GM23338 (cell line): ENCODE measurements at regions not wholly inside any gene's neighbourhood (a gene's known extent, or its start where the extent isn't known, plus 50 kb on each side); places are given as distances from the start of the nearest gene placed in this dataset.

Experiments
- ATAC-seq: fragments of 200-7000 bp; cut with Tn5 transposase; 3 replicates; pipeline ENCODE4 v1.9.1; 2020
- DNase-seq: peaks from one replicate; pipeline ENCODE4 v3.0.0-alpha.2; 2015; ENCODE audit warnings: low spot score
- H2AFZ ChIP-seq: fragments of 200-600 bp; sonication (generic); 2 replicates; pipeline ENCODE4 v1.8.0; 2016; ENCODE audit warnings: antibody characterized with exemption, mild to moderate bottlenecking, moderate library complexity
- H3F3A ChIP-seq: fragments of 200-600 bp; sonication (generic); replicated peaks from 2 replicates; pipeline ENCODE4 v1.8.0; 2017; ENCODE audit warnings: antibody characterized with exemption, mixed run types, low read depth
- H3K27ac ChIP-seq: fragments of 200-600 bp; sonication (generic); 2 replicates; pipeline ENCODE4 v1.6.1; 2016; ENCODE audit warnings: low read depth
- H3K27me3 ChIP-seq: fragments of 200-600 bp; sonication (generic); 2 replicates; pipeline ENCODE4 v1.8.0; 2016; ENCODE audit warnings: mild to moderate bottlenecking, mixed run types, moderate library complexity; ENCODE audit not compliant: insufficient read depth
- H3K36me3 ChIP-seq: fragments of 200-600 bp; sonication (generic); 2 replicates; pipeline ENCODE4 v1.8.0; 2016; ENCODE audit warnings: mild to moderate bottlenecking; ENCODE audit not compliant: insufficient read depth
- H3K4me1 ChIP-seq: fragments of 200-600 bp; sonication (generic); 2 replicates; pipeline ENCODE4 v1.8.0; 2016; ENCODE audit warnings: mild to moderate bottlenecking, moderate library complexity; ENCODE audit not compliant: insufficient read depth
- H3K4me2 ChIP-seq: fragments of 200-600 bp; sonication (generic); 2 replicates; pipeline ENCODE4 v1.7.1; 2017; ENCODE audit warnings: mixed run types
- H3K4me3 ChIP-seq: fragments of 200-600 bp; sonication (generic); 2 replicates; pipeline ENCODE4 v1.6.1; 2016; ENCODE audit warnings: mixed run types
- H3K79me2 ChIP-seq: fragments of 200-600 bp; sonication (generic); replicated peaks from 2 replicates; pipeline ENCODE4 v1.8.0; 2017; ENCODE audit warnings: mild to moderate bottlenecking; ENCODE audit not compliant: insufficient read depth
- H3K9me2 ChIP-seq: fragments of 200-600 bp; sonication (generic); 2 replicates; pipeline ENCODE4 v1.8.0; 2017; ENCODE audit not compliant: insufficient read depth
- H4K20me1 ChIP-seq: fragments of 200-600 bp; sonication (generic); replicated peaks from 2 replicates; pipeline ENCODE4 v1.8.0; 2017; ENCODE audit warnings: mild to moderate bottlenecking; ENCODE audit not compliant: insufficient read depth
- H3K27ac Mint-ChIP-seq: 2 replicates; pipeline ENCODE4 v1.8.0; 2020; ENCODE audit warnings: inconsistent platforms, mild to moderate bottlenecking, moderate library complexity, mixed read lengths
- H3K27me3 Mint-ChIP-seq: 3 replicates; pipeline ENCODE4 v1.8.0; 2022; ENCODE audit warnings: low read depth, mild to moderate bottlenecking, moderate library complexity, mixed read lengths, inconsistent platforms; ENCODE audit not compliant: insufficient read depth, poor library complexity
- H3K36me3 Mint-ChIP-seq: 3 replicates; pipeline ENCODE4 v1.8.0; 2021; ENCODE audit warnings: low read depth, mild to moderate bottlenecking, inconsistent platforms, moderate library complexity, mixed read lengths
- H3K4me1 Mint-ChIP-seq: 3 replicates; pipeline ENCODE4 v1.8.0; 2020; ENCODE audit warnings: mild to moderate bottlenecking, inconsistent platforms, mixed read lengths
- H3K4me3 Mint-ChIP-seq: 3 replicates; pipeline ENCODE4 v1.8.0; 2021; ENCODE audit warnings: moderate library complexity, mild to moderate bottlenecking, inconsistent platforms, mixed read lengths
- H3K9me3 Mint-ChIP-seq: 3 replicates; pipeline ENCODE4 v1.8.0; 2020; ENCODE audit warnings: moderate library complexity, mild to moderate bottlenecking, inconsistent platforms, mixed read lengths
- CREB1 ChIP-seq: fragments of 250-450 bp; sonication (Bioruptor Pico); IDR thresholded peaks from 2 replicates; pipeline ENCODE4 v1.5.0; 2020; ENCODE audit warnings: low read depth, mild to moderate bottlenecking, moderate library complexity
- EZH2phosphoT487 ChIP-seq: fragments of 200-600 bp; sonication (generic); IDR thresholded peaks from one replicate; pipeline ENCODE4 v1.8.1; 2018; ENCODE audit warnings: antibody characterized with exemption; ENCODE audit not compliant: unreplicated experiment
- JUNB ChIP-seq: IDR thresholded peaks from one replicate; pipeline ENCODE4 v1.6.1; 2016; ENCODE audit warnings: antibody characterized with exemption; ENCODE audit not compliant: unreplicated experiment
- NANOG ChIP-seq: IDR thresholded peaks from 2 replicates; pipeline ENCODE4 v1.6.1; 2016; ENCODE audit warnings: antibody characterized with exemption, borderline replicate concordance
- POLR2AphosphoS5 ChIP-seq: IDR thresholded peaks from 2 replicates; pipeline ENCODE4 v1.6.1; 2016; ENCODE audit warnings: antibody characterized with exemption, low read depth
- STAT1 ChIP-seq: IDR thresholded peaks from one replicate; pipeline ENCODE4 v1.6.1; 2016; ENCODE audit warnings: antibody characterized with exemption; ENCODE audit not compliant: unreplicated experiment
- ZNF114 ChIP-seq: fragments of 250-450 bp; sonication (Bioruptor Pico); IDR thresholded peaks from 2 replicates; pipeline ENCODE4 v1.5.0; 2020; ENCODE audit warnings: mild to moderate bottlenecking, moderate library complexity
- ZNF331 ChIP-seq: fragments of 250-450 bp; sonication (Bioruptor Pico); IDR thresholded peaks from 2 replicates; pipeline ENCODE4 v1.5.0; 2020; ENCODE audit warnings: low read depth, mild to moderate bottlenecking, moderate library complexity
- TF ChIP-seq, protein P1 (sequence below): IDR thresholded peaks from one replicate; pipeline ENCODE4 v1.6.1; 2018; ENCODE audit warnings: antibody characterized with exemption; ENCODE audit not compliant: unreplicated experiment
- TF ChIP-seq, protein P2 (sequence below), 2 experiments: fragments of 200-600 bp in 1 of 2; sonication (generic) in 1 of 2; conservative IDR thresholded peaks; 2 replicates each; pipeline versions ENCODE4 v1.5.1 to v1.6.1; 2016 to 2017; ENCODE audit warnings: antibody characterized with exemption in 2 of 2, low read depth in 2 of 2, mild to moderate bottlenecking in 2 of 2, moderate library complexity in 1 of 2
- TF ChIP-seq, protein P3 (sequence below): fragments of 250-450 bp; sonication (Bioruptor Pico); IDR thresholded peaks from 2 replicates; pipeline ENCODE4 v1.5.0; 2020; ENCODE audit warnings: mild to moderate bottlenecking, moderate library complexity
- TF ChIP-seq, protein P4 (sequence below): IDR thresholded peaks from 2 replicates; pipeline ENCODE4 v1.6.1; 2016; ENCODE audit warnings: antibody characterized with exemption

- TF ChIP-seq, protein P1, sequence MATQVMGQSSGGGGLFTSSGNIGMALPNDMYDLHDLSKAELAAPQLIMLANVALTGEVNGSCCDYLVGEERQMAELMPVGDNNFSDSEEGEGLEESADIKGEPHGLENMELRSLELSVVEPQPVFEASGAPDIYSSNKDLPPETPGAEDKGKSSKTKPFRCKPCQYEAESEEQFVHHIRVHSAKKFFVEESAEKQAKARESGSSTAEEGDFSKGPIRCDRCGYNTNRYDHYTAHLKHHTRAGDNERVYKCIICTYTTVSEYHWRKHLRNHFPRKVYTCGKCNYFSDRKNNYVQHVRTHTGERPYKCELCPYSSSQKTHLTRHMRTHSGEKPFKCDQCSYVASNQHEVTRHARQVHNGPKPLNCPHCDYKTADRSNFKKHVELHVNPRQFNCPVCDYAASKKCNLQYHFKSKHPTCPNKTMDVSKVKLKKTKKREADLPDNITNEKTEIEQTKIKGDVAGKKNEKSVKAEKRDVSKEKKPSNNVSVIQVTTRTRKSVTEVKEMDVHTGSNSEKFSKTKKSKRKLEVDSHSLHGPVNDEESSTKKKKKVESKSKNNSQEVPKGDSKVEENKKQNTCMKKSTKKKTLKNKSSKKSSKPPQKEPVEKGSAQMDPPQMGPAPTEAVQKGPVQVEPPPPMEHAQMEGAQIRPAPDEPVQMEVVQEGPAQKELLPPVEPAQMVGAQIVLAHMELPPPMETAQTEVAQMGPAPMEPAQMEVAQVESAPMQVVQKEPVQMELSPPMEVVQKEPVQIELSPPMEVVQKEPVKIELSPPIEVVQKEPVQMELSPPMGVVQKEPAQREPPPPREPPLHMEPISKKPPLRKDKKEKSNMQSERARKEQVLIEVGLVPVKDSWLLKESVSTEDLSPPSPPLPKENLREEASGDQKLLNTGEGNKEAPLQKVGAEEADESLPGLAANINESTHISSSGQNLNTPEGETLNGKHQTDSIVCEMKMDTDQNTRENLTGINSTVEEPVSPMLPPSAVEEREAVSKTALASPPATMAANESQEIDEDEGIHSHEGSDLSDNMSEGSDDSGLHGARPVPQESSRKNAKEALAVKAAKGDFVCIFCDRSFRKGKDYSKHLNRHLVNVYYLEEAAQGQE: no peak
- TF ChIP-seq EZH2phosphoT487 (no peak), STAT1 (no peak), ZNF331 (CRISPR knock-in tag) (no peak), ZNF114 (no peak)
- TF ChIP-seq, protein P2, sequence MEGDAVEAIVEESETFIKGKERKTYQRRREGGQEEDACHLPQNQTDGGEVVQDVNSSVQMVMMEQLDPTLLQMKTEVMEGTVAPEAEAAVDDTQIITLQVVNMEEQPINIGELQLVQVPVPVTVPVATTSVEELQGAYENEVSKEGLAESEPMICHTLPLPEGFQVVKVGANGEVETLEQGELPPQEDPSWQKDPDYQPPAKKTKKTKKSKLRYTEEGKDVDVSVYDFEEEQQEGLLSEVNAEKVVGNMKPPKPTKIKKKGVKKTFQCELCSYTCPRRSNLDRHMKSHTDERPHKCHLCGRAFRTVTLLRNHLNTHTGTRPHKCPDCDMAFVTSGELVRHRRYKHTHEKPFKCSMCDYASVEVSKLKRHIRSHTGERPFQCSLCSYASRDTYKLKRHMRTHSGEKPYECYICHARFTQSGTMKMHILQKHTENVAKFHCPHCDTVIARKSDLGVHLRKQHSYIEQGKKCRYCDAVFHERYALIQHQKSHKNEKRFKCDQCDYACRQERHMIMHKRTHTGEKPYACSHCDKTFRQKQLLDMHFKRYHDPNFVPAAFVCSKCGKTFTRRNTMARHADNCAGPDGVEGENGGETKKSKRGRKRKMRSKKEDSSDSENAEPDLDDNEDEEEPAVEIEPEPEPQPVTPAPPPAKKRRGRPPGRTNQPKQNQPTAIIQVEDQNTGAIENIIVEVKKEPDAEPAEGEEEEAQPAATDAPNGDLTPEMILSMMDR (conservative IDR thresholded peaks at IDR 0.05; ENCODE audit: low read depth in 2 of 2): no peak
Observed at GRCh38 chr1:101330427-101331130, 93.8 kb downstream of the S1PR1 start (continued).

GRCh38 chr1:101331794-101332193 is 95.0 kb downstream of the S1PR1 start:
- Histone ChIP-seq H2AFZ (no peak overlapping the region), H3K36me3 (no peaks in the 10 kb centered on the region), H3K79me2 (no peaks in the 10 kb centered on the region), H3K4me2 (no peak overlapping the region), H4K20me1 (no peaks in the 10 kb centered on the region), H3K4me3 (no peak overlapping the region), H3K27me3 (no peaks in the 10 kb centered on the region), H3F3A (no peaks in the 10 kb centered on the region), H3K27ac (no peak overlapping the region), H3K4me1 (no peaks in the 10 kb centered on the region), H3K9me2 (peaks cover 3% of the 10 kb centered on the region; the same call in 1 of the 2 replicates)
- H3K4me1 Mint-ChIP-seq: no peaks in the 10 kb centered on the region
- ATAC-seq: no peak
- no peak overlapping the region for H3K4me3 Mint-ChIP-seq
- H3K27me3 Mint-ChIP-seq: peaks cover 2% of the 10 kb centered on the region
- H3K27ac Mint-ChIP-seq: no peak overlapping the region
- H3K36me3 Mint-ChIP-seq: no peaks in the 10 kb centered on the region
- 0 out of 3 replicates have a peak, but pooled peaks cover 3% of the 10 kb centered on the region for H3K9me3 Mint-ChIP-seq
- DNase-seq: no peak
- TF ChIP-seq JUNB (no peak), ZNF331 (CRISPR knock-in tag) (no peak), STAT1 (no peak), EZH2phosphoT487 (no peak), NANOG (no peak), ZNF114 (no peak), CREB1 (CRISPR knock-in tag) (no peak), POLR2AphosphoS5 (no peak)
- TF ChIP-seq, protein P3, sequence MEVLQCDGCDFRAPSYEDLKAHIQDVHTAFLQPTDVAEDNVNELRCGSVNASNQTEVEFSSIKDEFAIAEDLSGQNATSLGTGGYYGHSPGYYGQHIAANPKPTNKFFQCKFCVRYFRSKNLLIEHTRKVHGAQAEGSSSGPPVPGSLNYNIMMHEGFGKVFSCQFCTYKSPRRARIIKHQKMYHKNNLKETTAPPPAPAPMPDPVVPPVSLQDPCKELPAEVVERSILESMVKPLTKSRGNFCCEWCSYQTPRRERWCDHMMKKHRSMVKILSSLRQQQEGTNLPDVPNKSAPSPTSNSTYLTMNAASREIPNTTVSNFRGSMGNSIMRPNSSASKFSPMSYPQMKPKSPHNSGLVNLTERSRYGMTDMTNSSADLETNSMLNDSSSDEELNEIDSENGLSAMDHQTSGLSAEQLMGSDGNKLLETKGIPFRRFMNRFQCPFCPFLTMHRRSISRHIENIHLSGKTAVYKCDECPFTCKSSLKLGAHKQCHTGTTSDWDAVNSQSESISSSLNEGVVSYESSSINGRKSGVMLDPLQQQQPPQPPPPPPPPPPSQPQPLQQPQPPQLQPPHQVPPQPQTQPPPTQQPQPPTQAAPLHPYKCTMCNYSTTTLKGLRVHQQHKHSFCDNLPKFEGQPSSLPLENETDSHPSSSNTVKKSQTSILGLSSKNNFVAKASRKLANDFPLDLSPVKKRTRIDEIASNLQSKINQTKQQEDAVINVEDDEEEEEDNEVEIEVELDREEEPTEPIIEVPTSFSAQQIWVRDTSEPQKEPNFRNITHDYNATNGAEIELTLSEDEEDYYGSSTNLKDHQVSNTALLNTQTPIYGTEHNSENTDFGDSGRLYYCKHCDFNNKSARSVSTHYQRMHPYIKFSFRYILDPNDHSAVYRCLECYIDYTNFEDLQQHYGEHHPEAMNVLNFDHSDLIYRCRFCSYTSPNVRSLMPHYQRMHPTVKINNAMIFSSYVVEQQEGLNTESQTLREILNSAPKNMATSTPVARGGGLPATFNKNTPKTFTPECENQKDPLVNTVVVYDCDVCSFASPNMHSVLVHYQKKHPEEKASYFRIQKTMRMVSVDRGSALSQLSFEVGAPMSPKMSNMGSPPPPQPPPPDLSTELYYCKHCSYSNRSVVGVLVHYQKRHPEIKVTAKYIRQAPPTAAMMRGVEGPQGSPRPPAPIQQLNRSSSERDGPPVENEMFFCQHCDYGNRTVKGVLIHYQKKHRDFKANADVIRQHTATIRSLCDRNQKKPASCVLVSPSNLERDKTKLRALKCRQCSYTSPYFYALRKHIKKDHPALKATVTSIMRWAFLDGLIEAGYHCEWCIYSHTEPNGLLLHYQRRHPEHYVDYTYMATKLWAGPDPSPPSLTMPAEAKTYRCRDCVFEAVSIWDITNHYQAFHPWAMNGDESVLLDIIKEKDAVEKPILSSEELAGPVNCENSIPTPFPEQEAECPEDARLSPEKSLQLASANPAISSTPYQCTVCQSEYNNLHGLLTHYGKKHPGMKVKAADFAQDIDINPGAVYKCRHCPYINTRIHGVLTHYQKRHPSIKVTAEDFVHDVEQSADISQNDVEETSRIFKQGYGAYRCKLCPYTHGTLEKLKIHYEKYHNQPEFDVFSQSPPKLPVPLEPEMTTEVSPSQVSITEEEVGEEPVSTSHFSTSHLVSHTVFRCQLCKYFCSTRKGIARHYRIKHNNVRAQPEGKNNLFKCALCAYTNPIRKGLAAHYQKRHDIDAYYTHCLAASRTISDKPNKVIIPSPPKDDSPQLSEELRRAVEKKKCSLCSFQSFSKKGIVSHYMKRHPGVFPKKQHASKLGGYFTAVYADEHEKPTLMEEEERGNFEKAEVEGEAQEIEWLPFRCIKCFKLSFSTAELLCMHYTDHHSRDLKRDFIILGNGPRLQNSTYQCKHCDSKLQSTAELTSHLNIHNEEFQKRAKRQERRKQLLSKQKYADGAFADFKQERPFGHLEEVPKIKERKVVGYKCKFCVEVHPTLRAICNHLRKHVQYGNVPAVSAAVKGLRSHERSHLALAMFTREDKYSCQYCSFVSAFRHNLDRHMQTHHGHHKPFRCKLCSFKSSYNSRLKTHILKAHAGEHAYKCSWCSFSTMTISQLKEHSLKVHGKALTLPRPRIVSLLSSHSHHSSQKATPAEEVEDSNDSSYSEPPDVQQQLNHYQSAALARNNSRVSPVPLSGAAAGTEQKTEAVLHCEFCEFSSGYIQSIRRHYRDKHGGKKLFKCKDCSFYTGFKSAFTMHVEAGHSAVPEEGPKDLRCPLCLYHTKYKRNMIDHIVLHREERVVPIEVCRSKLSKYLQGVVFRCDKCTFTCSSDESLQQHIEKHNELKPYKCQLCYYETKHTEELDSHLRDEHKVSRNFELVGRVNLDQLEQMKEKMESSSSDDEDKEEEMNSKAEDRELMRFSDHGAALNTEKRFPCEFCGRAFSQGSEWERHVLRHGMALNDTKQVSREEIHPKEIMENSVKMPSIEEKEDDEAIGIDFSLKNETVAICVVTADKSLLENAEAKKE (CRISPR knock-in tag): no peak
- TF ChIP-seq, protein P4, sequence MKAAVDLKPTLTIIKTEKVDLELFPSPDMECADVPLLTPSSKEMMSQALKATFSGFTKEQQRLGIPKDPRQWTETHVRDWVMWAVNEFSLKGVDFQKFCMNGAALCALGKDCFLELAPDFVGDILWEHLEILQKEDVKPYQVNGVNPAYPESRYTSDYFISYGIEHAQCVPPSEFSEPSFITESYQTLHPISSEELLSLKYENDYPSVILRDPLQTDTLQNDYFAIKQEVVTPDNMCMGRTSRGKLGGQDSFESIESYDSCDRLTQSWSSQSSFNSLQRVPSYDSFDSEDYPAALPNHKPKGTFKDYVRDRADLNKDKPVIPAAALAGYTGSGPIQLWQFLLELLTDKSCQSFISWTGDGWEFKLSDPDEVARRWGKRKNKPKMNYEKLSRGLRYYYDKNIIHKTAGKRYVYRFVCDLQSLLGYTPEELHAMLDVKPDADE: no peak
